ENCODE measurements at regions not wholly inside any gene's neighbourhood (a gene's known extent, or its start where the extent isn't known, plus 50 kb on each side); places are given as distances from the start of the nearest gene placed in this dataset.
"Not testable (repeated sequence)": the region's sequence is repeated elsewhere in the genome, so short reads cannot be mapped to it uniquely, and the experiment has no call there.

- DNase-seq (ENCODE audit: low spot score), result no peak
Observed at GRCh38 chr12:24519759-24520158, 429.1 kb downstream of the BCAT1 start.

GRCh38 chr12:24517000-24517399 is 431.9 kb downstream of the BCAT1 start:
- no peak for DNase-seq (ENCODE audit: low spot score)

- no peak for DNase-seq (ENCODE audit: low spot score)
Observed at GRCh38 chr12:24510581-24511125, 438.2 kb downstream of the BCAT1 start.

GRCh38 chr12:24507827-24508226 is 441.1 kb downstream of the BCAT1 start:
- DNase-seq (ENCODE audit: low spot score), result no peak

- DNase-seq (ENCODE audit: low spot score), result no peak
Observed at GRCh38 chr12:24505366-24506015, 443.4 kb downstream of the BCAT1 start.

- not testable (repeated sequence) for DNase-seq (ENCODE audit: low spot score)
Observed at GRCh38 chr12:24503477-24503876, 445.4 kb downstream of the BCAT1 start.

GRCh38 chr12:24500831-24501230 is 448.1 kb downstream of the BCAT1 start:
- DNase-seq (ENCODE audit: low spot score), result no peak

GRCh38 chr12:24500421-24500820 is 448.5 kb downstream of the BCAT1 start:
- DNase-seq (ENCODE audit: low spot score), result no peak

- DNase-seq (ENCODE audit: low spot score), result no peak
Observed at GRCh38 chr12:24499151-24500146, 449.5 kb downstream of the BCAT1 start.

GRCh38 chr12:24496755-24497154 is 452.1 kb downstream of the BCAT1 start:
- no peak for DNase-seq (ENCODE audit: low spot score)

GRCh38 chr12:24494401-24494800 is 454.5 kb downstream of the BCAT1 start:
- no peak for DNase-seq (ENCODE audit: low spot score)

- no peak for DNase-seq (ENCODE audit: low spot score)
Observed at GRCh38 chr12:24491968-24492367, 456.9 kb downstream of the BCAT1 start.

GRCh38 chr12:24489939-24490338 is 459.0 kb downstream of the BCAT1 start:
- DNase-seq (ENCODE audit: low spot score), result no peak

- no peak for DNase-seq (ENCODE audit: low spot score)
Observed at GRCh38 chr12:24488906-24489619, 459.8 kb downstream of the BCAT1 start.

GRCh38 chr12:24488091-24488596 is 460.8 kb downstream of the BCAT1 start:
- DNase-seq (ENCODE audit: low spot score), result no peak

- DNase-seq (ENCODE audit: low spot score), result no peak
Observed at GRCh38 chr12:24487606-24488005, 461.3 kb downstream of the BCAT1 start.

GRCh38 chr12:24483732-24484131 is 465.2 kb downstream of the BCAT1 start:
- DNase-seq (ENCODE audit: low spot score), result no peak

- no peak for DNase-seq (ENCODE audit: low spot score)
Observed at GRCh38 chr12:24482882-24483604, 465.9 kb downstream of the BCAT1 start.

GRCh38 chr12:24482044-24482443 is 466.9 kb downstream of the BCAT1 start:
- DNase-seq (ENCODE audit: low spot score), result no peak

GRCh38 chr12:24480766-24481449 is 468.0 kb downstream of the BCAT1 start:
- no peak for DNase-seq (ENCODE audit: low spot score)

Data from HT-29 (cell line).